Stomach (tissue), 4 donors: ENCODE measurements at regions not wholly inside any gene's neighbourhood (a gene's known extent, or its start where the extent isn't known, plus 50 kb on each side); places are given as distances from the start of the nearest gene placed in this dataset.

Experiments used
- CTCF ChIP-seq, 7 experiments: fragments of 450-650 bp in 4 of 7; fragments of 200-600 bp in 3 of 7; sonication (generic) in 3 of 7; IDR thresholded peaks; one replicate each; pipeline ENCODE4 v1.5.1; 2016 to 2019; ENCODE audit warnings: antibody characterized with exemption in 7 of 7, control low read depth in 2 of 7, mild to moderate bottlenecking in 1 of 7
- EP300 ChIP-seq: sonication (generic); formaldehyde crosslinking; IDR thresholded peaks from one replicate; pipeline ENCODE4 v1.6.1; 2017; ENCODE audit warnings: antibody characterized with exemption
- POLR2A ChIP-seq, 4 donors: fragments of 450-650 bp; IDR thresholded peaks; one replicate each; pipeline ENCODE4 v1.6.1; 2016; ENCODE audit warnings: antibody characterized with exemption in 4 of 4, control low read depth in 2 of 4, mild to moderate bottlenecking in 1 of 4, moderate library complexity in 1 of 4

DNA sequence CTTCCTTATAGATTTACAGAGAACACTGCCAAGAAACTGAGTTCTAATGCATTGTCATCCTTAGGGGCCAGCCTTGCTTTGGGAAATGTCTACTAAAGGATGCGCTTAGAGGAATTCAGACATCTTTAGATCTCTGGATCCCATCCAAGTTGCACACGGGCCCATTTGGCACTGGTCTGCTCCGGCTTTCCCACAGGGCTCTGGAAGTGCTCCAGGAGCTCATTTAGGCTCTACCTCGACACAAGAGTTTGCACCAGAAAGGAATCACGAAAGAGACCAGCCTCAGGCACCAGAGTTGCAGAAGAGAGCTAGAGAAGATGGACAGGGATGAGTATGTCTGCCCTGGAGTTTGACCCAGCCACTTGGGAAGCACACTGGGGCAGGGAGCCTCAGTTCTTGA is 150.1 kb upstream of the TMEM72 start:
- TF ChIP-seq CTCF (IDR thresholded peaks at IDR 0.05): no peak
- TF ChIP-seq POLR2A (IDR thresholded peaks at IDR 0.05): no peak
- TF ChIP-seq EP300: no peak
